ENCODE measurements at regions not wholly inside any gene's neighbourhood (a gene's known extent, or its start where the extent isn't known, plus 50 kb on each side); places are given as distances from the start of the nearest gene placed in this dataset.
A peak's percentile ranks its signal among the peaks of the same experiment; 100 is the strongest.

GRCh38 chr7:132655131-132655727 lies 79.0 kb upstream of the PLXNA4 start:
- Histone ChIP-seq H3K9me2 (ENCODE audit: low read depth, low read length) (no peaks in the 10 kb centered on the region), H3K36me3 (ENCODE audit: insufficient read depth, low read length) (no peaks in the 10 kb centered on the region), H3F3A (ENCODE audit: insufficient read depth, low read length) (no peaks in the 10 kb centered on the region), H3K9me3 (ENCODE audit: low read length) (0 out of 2 replicates have a peak, but pooled peaks cover 2% of the 10 kb centered on the region), H2AFZ (ENCODE audit: low read length) (no peak overlapping the region), H3K27me3 (ENCODE audit: insufficient read depth, low read length) (0 out of 2 replicates have a peak, but pooled peaks cover 4% of the 10 kb centered on the region), H3K4me3 (ENCODE audit: low read depth, low read length, poor library complexity, severe bottlenecking) (no peak overlapping the region), H3K9ac (ENCODE audit: low read length) (no peak overlapping the region), H3K27ac (ENCODE audit: low read depth, low read length, poor library complexity, severe bottlenecking) (no peak overlapping the region), H3K4me2 (ENCODE audit: low read length) (no peak overlapping the region), H3K79me2 (ENCODE audit: insufficient read depth, low read length) (no peaks in the 10 kb centered on the region), H4K20me1 (ENCODE audit: insufficient read depth, low read length) (no peaks in the 10 kb centered on the region), H3K4me1 (ENCODE audit: insufficient read depth, low read length, severe bottlenecking) (no peaks in the 10 kb centered on the region)
- no peak for TF ChIP-seq EZH2 (IDR thresholded peaks at IDR 0.05; ENCODE audit: borderline replicate concordance, low read length)
- no peak for TF ChIP-seq CTCF (IDR thresholded peaks at IDR 0.05; ENCODE audit: low read length)

- H3K4me1 ChIP-seq (ENCODE audit: insufficient read depth, low read length, severe bottlenecking) = no peaks in the 10 kb centered on the region
- H3K79me2 ChIP-seq (ENCODE audit: insufficient read depth, low read length) = no peaks in the 10 kb centered on the region
- no peaks in the 10 kb centered on the region for H3K9me2 ChIP-seq (ENCODE audit: low read depth, low read length)
- 0 out of 2 replicates have a peak, but pooled peaks cover 4% of the 10 kb centered on the region for H3K27me3 ChIP-seq (ENCODE audit: insufficient read depth, low read length)
- H2AFZ ChIP-seq (ENCODE audit: low read length) = no peak overlapping the region
- no peak overlapping the region for H3K9ac ChIP-seq (ENCODE audit: low read length)
- H3K36me3 ChIP-seq (ENCODE audit: insufficient read depth, low read length) = no peaks in the 10 kb centered on the region
- no peak overlapping the region for H3K4me3 ChIP-seq (ENCODE audit: low read depth, low read length, poor library complexity, severe bottlenecking)
- no peaks in the 10 kb centered on the region for H4K20me1 ChIP-seq (ENCODE audit: insufficient read depth, low read length)
- no peak overlapping the region for H3K4me2 ChIP-seq (ENCODE audit: low read length)
- H3K9me3 ChIP-seq (ENCODE audit: low read length) = 0 out of 2 replicates have a peak, but pooled peaks cover 2% of the 10 kb centered on the region
- no peak overlapping the region for H3K27ac ChIP-seq (ENCODE audit: low read depth, low read length, poor library complexity, severe bottlenecking)
- TF ChIP-seq EZH2 (IDR thresholded peaks at IDR 0.05; ENCODE audit: borderline replicate concordance, low read length) = no peak
- peak; percentile 47; the same call in 1 of the 2 replicates for TF ChIP-seq CTCF (IDR thresholded peaks at IDR 0.05; ENCODE audit: low read length)
- H3F3A ChIP-seq (ENCODE audit: insufficient read depth, low read length) = no peaks in the 10 kb centered on the region
These were observed 77.9 kb upstream of the PLXNA4 start for GRCh38 chr7:132654150-132654549.

- Histone ChIP-seq H3K36me3 (ENCODE audit: insufficient read depth, low read length) (no peaks in the 10 kb centered on the region), H3K4me1 (ENCODE audit: insufficient read depth, low read length, severe bottlenecking) (no peaks in the 10 kb centered on the region), H3K27ac (ENCODE audit: low read depth, low read length, poor library complexity, severe bottlenecking) (no peak overlapping the region), H3K27me3 (ENCODE audit: insufficient read depth, low read length) (0 out of 2 replicates have a peak, but pooled peaks cover 4% of the 10 kb centered on the region), H3K9me3 (ENCODE audit: low read length) (0 out of 2 replicates have a peak, but pooled peaks cover 1% of the 10 kb centered on the region), H3K4me3 (ENCODE audit: low read depth, low read length, poor library complexity, severe bottlenecking) (no peak overlapping the region), H2AFZ (ENCODE audit: low read length) (no peak overlapping the region), H4K20me1 (ENCODE audit: insufficient read depth, low read length) (no peaks in the 10 kb centered on the region), H3F3A (ENCODE audit: insufficient read depth, low read length) (no peaks in the 10 kb centered on the region), H3K4me2 (ENCODE audit: low read length) (no peak overlapping the region), H3K9ac (ENCODE audit: low read length) (no peak overlapping the region), H3K79me2 (ENCODE audit: insufficient read depth, low read length) (no peaks in the 10 kb centered on the region), H3K9me2 (ENCODE audit: low read depth, low read length) (no peaks in the 10 kb centered on the region)
- no peak for TF ChIP-seq CTCF (IDR thresholded peaks at IDR 0.05; ENCODE audit: low read length)
- TF ChIP-seq EZH2 (IDR thresholded peaks at IDR 0.05; ENCODE audit: borderline replicate concordance, low read length) = no peak
These were observed 77.2 kb upstream of the PLXNA4 start for GRCh38 chr7:132653366-132653930.

Measured in OCI-LY1 (cell line).